IPS-15b (cell line): ENCODE measurements at regions not wholly inside any gene's neighbourhood (a gene's known extent, or its start where the extent isn't known, plus 50 kb on each side); places are given as distances from the start of the nearest gene placed in this dataset.

Experiments used
- H3K27me3 ChIP-seq: one replicate; pipeline ENCODE4 v1.6.1; 2013; ENCODE audit warnings: low read length; ENCODE audit not compliant: control insufficient read depth, insufficient read depth
- H3K36me3 ChIP-seq: one replicate; pipeline ENCODE4 v1.6.1; 2013; ENCODE audit warnings: low read length; ENCODE audit not compliant: control insufficient read depth, insufficient read depth
- H3K4me1 ChIP-seq: one replicate; pipeline ENCODE4 v1.6.1; 2013; ENCODE audit warnings: mild to moderate bottlenecking, low read length; ENCODE audit not compliant: control insufficient read depth, insufficient read depth
- H3K4me3 ChIP-seq: one replicate; pipeline ENCODE4 v1.5.1; 2013; ENCODE audit warnings: low read depth, low read length
- H3K9ac ChIP-seq: one replicate; pipeline ENCODE4 v1.6.1; 2013; ENCODE audit warnings: low read depth, mild to moderate bottlenecking, low read length
- H3K9me3 ChIP-seq: one replicate; pipeline ENCODE4 v1.6.1; 2013; ENCODE audit warnings: mild to moderate bottlenecking, low read length; ENCODE audit not compliant: control insufficient read depth, insufficient read depth

GRCh38 chr2:120785228-120785966, 49.7 kb downstream of the GLI2 start:
- Histone ChIP-seq H3K4me1 (peaks cover 38% of the 10 kb centered on the region), H3K4me3 (no peak overlapping the region), H3K9ac (no peak overlapping the region), H3K9me3 (no peaks in the 10 kb centered on the region), H3K27me3 (no peaks in the 10 kb centered on the region), H3K36me3 (peaks cover 7% of the 10 kb centered on the region)

- no peaks in the 10 kb centered on the region for H3K27me3 ChIP-seq
- H3K9me3 ChIP-seq: no peaks in the 10 kb centered on the region
- no peak overlapping the region for H3K9ac ChIP-seq
- peak overlapping the region; percentile 16 for H3K4me3 ChIP-seq
- H3K36me3 ChIP-seq: peaks cover 7% of the 10 kb centered on the region
- peaks cover 42% of the 10 kb centered on the region for H3K4me1 ChIP-seq
Observed at GRCh38 chr2:120786038-120786960, 50.6 kb downstream of the GLI2 start.

- H3K27me3 ChIP-seq: no peaks in the 10 kb centered on the region
- H3K9me3 ChIP-seq: no peaks in the 10 kb centered on the region
- H3K4me1 ChIP-seq: peaks cover 46% of the 10 kb centered on the region
- H3K36me3 ChIP-seq: peaks cover 7% of the 10 kb centered on the region
- peak overlapping the region; percentile 47 for H3K9ac ChIP-seq
- no peak overlapping the region for H3K4me3 ChIP-seq
Observed at GRCh38 chr2:120787111-120787821, 51.6 kb downstream of the GLI2 start.

- Histone ChIP-seq H3K4me3 (no peak overlapping the region), H3K9me3 (no peaks in the 10 kb centered on the region), H3K9ac (peak overlapping the region; percentile 47), H3K27me3 (no peaks in the 10 kb centered on the region), H3K36me3 (peaks cover 7% of the 10 kb centered on the region), H3K4me1 (peaks cover 42% of the 10 kb centered on the region)
Observed at GRCh38 chr2:120787822-120788700, 52.4 kb downstream of the GLI2 start.

GRCh38 chr2:120791243-120791961, 55.7 kb downstream of the GLI2 start:
- Histone ChIP-seq H3K4me1 (peaks cover 23% of the 10 kb centered on the region), H3K27me3 (no peaks in the 10 kb centered on the region), H3K36me3 (peaks cover 10% of the 10 kb centered on the region), H3K9me3 (no peaks in the 10 kb centered on the region), H3K4me3 (no peak overlapping the region), H3K9ac (no peak overlapping the region)

- H3K9me3 ChIP-seq: no peaks in the 10 kb centered on the region
- no peak overlapping the region for H3K9ac ChIP-seq
- H3K36me3 ChIP-seq: peaks cover 10% of the 10 kb centered on the region
- no peaks in the 10 kb centered on the region for H3K27me3 ChIP-seq
- H3K4me3 ChIP-seq: no peak overlapping the region
- H3K4me1 ChIP-seq: peaks cover 20% of the 10 kb centered on the region
Observed at GRCh38 chr2:120791962-120792297, 56.3 kb downstream of the GLI2 start.

GRCh38 chr2:120793682-120794403, 58.2 kb downstream of the GLI2 start:
- Histone ChIP-seq H3K9ac (peak overlapping the region; percentile 8), H3K9me3 (no peaks in the 10 kb centered on the region), H3K4me1 (peaks cover 17% of the 10 kb centered on the region)

GRCh38 chr2:120794716-120795115, 59.0 kb downstream of the GLI2 start:
- Histone ChIP-seq H3K9me3 (no peaks in the 10 kb centered on the region), H3K4me1 (peaks cover 17% of the 10 kb centered on the region), H3K36me3 (peaks cover 10% of the 10 kb centered on the region)

More at GRCh38 chr2:120793682-120794403, 58.2 kb downstream of the GLI2 start:
- Histone ChIP-seq H3K36me3 (peaks cover 7% of the 10 kb centered on the region), H3K4me3 (no peak overlapping the region), H3K27me3 (no peaks in the 10 kb centered on the region)

GRCh38 chr2:120796094-120796493, 60.4 kb downstream of the GLI2 start:
- peaks cover 15% of the 10 kb centered on the region for H3K36me3 ChIP-seq
- no peaks in the 10 kb centered on the region for H3K9me3 ChIP-seq
- H3K4me1 ChIP-seq: peaks cover 13% of the 10 kb centered on the region
- no peak overlapping the region for H3K9ac ChIP-seq
- H3K27me3 ChIP-seq: no peaks in the 10 kb centered on the region
- H3K4me3 ChIP-seq: no peak overlapping the region

More at GRCh38 chr2:120794716-120795115, 59.0 kb downstream of the GLI2 start:
- H3K4me3 ChIP-seq: no peak overlapping the region
- peak overlapping the region; percentile 8 for H3K9ac ChIP-seq
- H3K27me3 ChIP-seq: no peaks in the 10 kb centered on the region
